Stomach (tissue), 4 donors: ENCODE measurements at regions not wholly inside any gene's neighbourhood (a gene's known extent, or its start where the extent isn't known, plus 50 kb on each side); places are given as distances from the start of the nearest gene placed in this dataset.

Experiments used
- CTCF ChIP-seq, 7 experiments: fragments of 450-650 bp in 4 of 7; fragments of 200-600 bp in 3 of 7; sonication (generic) in 3 of 7; IDR thresholded peaks; one replicate each; pipeline ENCODE4 v1.5.1; 2016 to 2019; ENCODE audit warnings: antibody characterized with exemption in 7 of 7, control low read depth in 2 of 7, mild to moderate bottlenecking in 1 of 7
- POLR2A ChIP-seq, 4 donors: fragments of 450-650 bp; IDR thresholded peaks; one replicate each; pipeline ENCODE4 v1.6.1; 2016; ENCODE audit warnings: antibody characterized with exemption in 4 of 4, control low read depth in 2 of 4, mild to moderate bottlenecking in 1 of 4, moderate library complexity in 1 of 4
- POLR2AphosphoS5 ChIP-seq, 3 donors: sonication (generic); formaldehyde crosslinking; IDR thresholded peaks; one replicate each; pipeline ENCODE4 v1.6.1; 2016; ENCODE audit warnings: antibody characterized with exemption in 3 of 3

GRCh38 chr5:159481751-159482150, 151.5 kb upstream of the IL12B start:
- TF ChIP-seq CTCF (IDR thresholded peaks at IDR 0.05) (no peak), POLR2AphosphoS5 (IDR thresholded peaks at IDR 0.05) (no peak), POLR2A (IDR thresholded peaks at IDR 0.05) (no peak)
